Neural cell (in vitro differentiated cells): ENCODE measurements at regions not wholly inside any gene's neighbourhood (a gene's known extent, or its start where the extent isn't known, plus 50 kb on each side); places are given as distances from the start of the nearest gene placed in this dataset.

ENCODE experiments used
- H2AFZ ChIP-seq: fragments of 200-600, 300-800 bp; sonication (generic), shearing (Covaris generic); 2 replicates; pipeline ENCODE4 v1.6.0; 2014; ENCODE audit warnings: low read depth, mild to moderate bottlenecking, antibody characterized with exemption, low read length, moderate library complexity
- H3F3A ChIP-seq: fragments of 200-600 bp; shearing (Covaris generic); 2 replicates; pipeline ENCODE4 v1.6.1; 2016; ENCODE audit warnings: mild to moderate bottlenecking, moderate library complexity, mixed read lengths, antibody characterized with exemption, low read length; ENCODE audit not compliant: insufficient read depth, poor library complexity, severe bottlenecking
- H3K27ac ChIP-seq: fragments of 200-600, 300-800 bp; sonication (generic), shearing (Covaris generic); 2 replicates; pipeline ENCODE4 v1.5.1; 2014; ENCODE audit warnings: mild to moderate bottlenecking, low read length, moderate library complexity
- H3K27me3 ChIP-seq: fragments of 300-800, 200-600 bp; sonication (generic), shearing (Covaris generic); 2 replicates; pipeline ENCODE4 v1.6.0; 2014; ENCODE audit warnings: mild to moderate bottlenecking, low read depth, low read length, moderate library complexity; ENCODE audit not compliant: insufficient read depth
- H3K36me3 ChIP-seq: fragments of 300-800, 200-600 bp; sonication (generic), shearing (Covaris generic); 2 replicates; pipeline ENCODE4 v1.5.1; 2014; ENCODE audit warnings: mild to moderate bottlenecking, antibody characterized with exemption, low read length, moderate library complexity; ENCODE audit not compliant: insufficient read depth
- H3K4me2 ChIP-seq: fragments of 300-800, 200-600 bp; sonication (generic), shearing (Covaris generic); 2 replicates; pipeline ENCODE4 v1.6.0; 2014; ENCODE audit warnings: mild to moderate bottlenecking, low read length
- H3K4me3 ChIP-seq: fragments of 300-800, 200-600 bp; sonication (generic), shearing (Covaris generic); 2 replicates; pipeline ENCODE4 v1.5.1; 2014; ENCODE audit warnings: mild to moderate bottlenecking, low read length, moderate library complexity
- H3K79me2 ChIP-seq: fragments of 200-600 bp; shearing (Covaris generic); replicated peaks from 2 replicates; pipeline ENCODE4 v1.6.0; 2014; ENCODE audit warnings: mild to moderate bottlenecking, low read length, moderate library complexity; ENCODE audit not compliant: insufficient read depth
- H3K9ac ChIP-seq: fragments of 300-800, 200-600 bp; sonication (generic), shearing (Covaris generic); 2 replicates; pipeline ENCODE4 v1.6.1; 2016; ENCODE audit warnings: mild to moderate bottlenecking, low read length, mixed read lengths
- H3K9me2 ChIP-seq: fragments of 200-600 bp; shearing (Covaris generic); 2 replicates; pipeline ENCODE4 v1.6.1; 2016; ENCODE audit warnings: mild to moderate bottlenecking, low read length, mixed read lengths; ENCODE audit not compliant: insufficient read depth
- H3K9me3 ChIP-seq: fragments of 200-600, 300-800 bp; sonication (generic), shearing (Covaris generic); 2 replicates; pipeline ENCODE4 v1.6.1; 2016; ENCODE audit warnings: mild to moderate bottlenecking, mixed run types, low read length, moderate library complexity, mixed read lengths
- H4K20me1 ChIP-seq: fragments of 200-600 bp; shearing (Covaris generic); 2 replicates; pipeline ENCODE4 v1.6.1; 2016; ENCODE audit warnings: mild to moderate bottlenecking, mixed run types; ENCODE audit not compliant: insufficient read depth
- CTCF ChIP-seq: fragments of 450-650 bp; IDR thresholded peaks from 2 replicates; pipeline ENCODE4 v1.5.1; 2014; ENCODE audit warnings: antibody characterized with exemption, mild to moderate bottlenecking, moderate library complexity; ENCODE audit not compliant: poor library complexity, severe bottlenecking
- EP300 ChIP-seq: fragments of 450-650 bp; conservative IDR thresholded peaks from 2 replicates; pipeline ENCODE4 v1.6.1; 2014; ENCODE audit warnings: antibody characterized with exemption, mild to moderate bottlenecking, moderate library complexity; ENCODE audit not compliant: poor library complexity, severe bottlenecking
- EZH2 ChIP-seq: fragments of 200-600, 300-800 bp; shearing (Covaris generic), sonication (generic); IDR thresholded peaks from 2 replicates; pipeline ENCODE4 v1.6.1; 2014; ENCODE audit warnings: antibody characterized with exemption, low read length, borderline replicate concordance, mild to moderate bottlenecking; ENCODE audit not compliant: insufficient read depth, poor library complexity, severe bottlenecking
- MXI1 ChIP-seq: fragments of 450-650 bp; conservative IDR thresholded peaks from 2 replicates; pipeline ENCODE4 v1.6.1; 2014; ENCODE audit warnings: antibody characterized with exemption, mild to moderate bottlenecking; ENCODE audit not compliant: poor library complexity, severe bottlenecking
- POLR2AphosphoS5 ChIP-seq: IDR thresholded peaks from 2 replicates; pipeline ENCODE4 v1.6.1; 2012
- RAD21 ChIP-seq: fragments of 450-650 bp; conservative IDR thresholded peaks from 2 replicates; pipeline ENCODE4 v1.6.1; 2014; ENCODE audit warnings: antibody characterized with exemption, mild to moderate bottlenecking, moderate library complexity
- REST ChIP-seq: IDR thresholded peaks from 2 replicates; pipeline ENCODE4 v1.6.1; 2012; ENCODE audit warnings: borderline replicate concordance
- SMC3 ChIP-seq: fragments of 450-650 bp; conservative IDR thresholded peaks from 2 replicates; pipeline ENCODE4 v1.6.1; 2014; ENCODE audit warnings: antibody characterized with exemption, mild to moderate bottlenecking, moderate library complexity; ENCODE audit not compliant: poor library complexity
- TAF1 ChIP-seq: IDR thresholded peaks from 2 replicates; pipeline ENCODE4 v1.6.1; 2012; ENCODE audit warnings: low read depth

GRCh38 chr5:145056800-145057199, 778.3 kb downstream of the PRELID2 start:
- no peak overlapping the region for H3K27ac ChIP-seq
- H3K9me3 ChIP-seq = no peaks in the 10 kb centered on the region
- no peaks in the 10 kb centered on the region for H3K36me3 ChIP-seq
- H3K27me3 ChIP-seq = no peaks in the 10 kb centered on the region
- H4K20me1 ChIP-seq = no peaks in the 10 kb centered on the region
- H2AFZ ChIP-seq = no peak overlapping the region
- no peaks in the 10 kb centered on the region for H3K79me2 ChIP-seq
- H3K9ac ChIP-seq = no peak overlapping the region
- TF ChIP-seq EP300 (no peak), REST (no peak), POLR2AphosphoS5 (no peak), RAD21 (no peak), SMC3 (no peak), EZH2 (no peak), TAF1 (no peak), CTCF (no peak), MXI1 (no peak)
- H3K4me3 ChIP-seq = no peak overlapping the region
- H3F3A ChIP-seq = no peaks in the 10 kb centered on the region
- H3K9me2 ChIP-seq = no peaks in the 10 kb centered on the region
- H3K4me2 ChIP-seq = no peak overlapping the region

GRCh38 chr5:145050181-145050580, 785.0 kb downstream of the PRELID2 start:
- Histone ChIP-seq H4K20me1 (no peaks in the 10 kb centered on the region), H3K36me3 (no peaks in the 10 kb centered on the region), H3K9me3 (no peaks in the 10 kb centered on the region), H3K4me3 (no peak overlapping the region), H3K4me2 (no peak overlapping the region), H3K79me2 (no peaks in the 10 kb centered on the region), H3K9ac (no peak overlapping the region), H2AFZ (no peak overlapping the region), H3F3A (no peaks in the 10 kb centered on the region), H3K27me3 (no peaks in the 10 kb centered on the region), H3K27ac (no peak overlapping the region), H3K9me2 (no peaks in the 10 kb centered on the region)
- TF ChIP-seq RAD21 = no peak
- no peak for TF ChIP-seq EZH2
- no peak for TF ChIP-seq REST
- no peak for TF ChIP-seq CTCF
- no peak for TF ChIP-seq TAF1
- no peak for TF ChIP-seq MXI1
- TF ChIP-seq POLR2AphosphoS5 = no peak
- no peak for TF ChIP-seq EP300
- no peak for TF ChIP-seq SMC3
